OCI-LY1 (cell line): ENCODE measurements at regions not wholly inside any gene's neighbourhood (a gene's known extent, or its start where the extent isn't known, plus 50 kb on each side); places are given as distances from the start of the nearest gene placed in this dataset.

Source experiments
- EZH2 ChIP-seq: fragments of 200-600 bp; sonication (generic), shearing (Covaris generic); IDR thresholded peaks from 2 replicates; pipeline ENCODE4 v1.8.0; 2017; ENCODE audit warnings: borderline replicate concordance, mixed run types, mild to moderate bottlenecking, antibody characterized with exemption, low read length, moderate library complexity, mixed read lengths
- TF ChIP-seq, protein P1 (sequence below): fragments of 200-600 bp; sonication (generic), shearing (Covaris generic); IDR thresholded peaks from 2 replicates; pipeline ENCODE4 v1.5.1; 2017; ENCODE audit warnings: mild to moderate bottlenecking, antibody characterized with exemption, low read length, moderate library complexity, mixed read lengths

DNA sequence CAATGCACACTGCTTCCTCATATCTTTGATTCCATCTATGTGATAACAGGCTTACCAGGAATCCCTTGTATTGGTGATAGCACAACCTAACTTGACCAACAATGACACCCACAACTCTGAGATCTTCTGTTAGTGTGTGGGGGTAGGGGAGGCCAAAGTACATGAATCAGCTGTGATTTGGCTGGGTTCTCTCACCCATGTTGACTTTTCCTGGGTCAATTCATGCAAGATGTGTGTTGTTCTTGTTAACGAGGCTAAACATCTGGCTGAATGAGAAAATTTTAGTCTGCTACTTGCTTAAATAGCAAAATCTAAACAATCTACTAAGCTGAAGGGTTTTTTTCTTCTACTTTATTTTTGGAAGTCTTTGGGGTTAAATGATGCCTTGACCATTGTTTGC is 341.2 kb upstream of the SLC14A2 start:
- TF ChIP-seq EZH2, result no peak
- TF ChIP-seq, protein P1, sequence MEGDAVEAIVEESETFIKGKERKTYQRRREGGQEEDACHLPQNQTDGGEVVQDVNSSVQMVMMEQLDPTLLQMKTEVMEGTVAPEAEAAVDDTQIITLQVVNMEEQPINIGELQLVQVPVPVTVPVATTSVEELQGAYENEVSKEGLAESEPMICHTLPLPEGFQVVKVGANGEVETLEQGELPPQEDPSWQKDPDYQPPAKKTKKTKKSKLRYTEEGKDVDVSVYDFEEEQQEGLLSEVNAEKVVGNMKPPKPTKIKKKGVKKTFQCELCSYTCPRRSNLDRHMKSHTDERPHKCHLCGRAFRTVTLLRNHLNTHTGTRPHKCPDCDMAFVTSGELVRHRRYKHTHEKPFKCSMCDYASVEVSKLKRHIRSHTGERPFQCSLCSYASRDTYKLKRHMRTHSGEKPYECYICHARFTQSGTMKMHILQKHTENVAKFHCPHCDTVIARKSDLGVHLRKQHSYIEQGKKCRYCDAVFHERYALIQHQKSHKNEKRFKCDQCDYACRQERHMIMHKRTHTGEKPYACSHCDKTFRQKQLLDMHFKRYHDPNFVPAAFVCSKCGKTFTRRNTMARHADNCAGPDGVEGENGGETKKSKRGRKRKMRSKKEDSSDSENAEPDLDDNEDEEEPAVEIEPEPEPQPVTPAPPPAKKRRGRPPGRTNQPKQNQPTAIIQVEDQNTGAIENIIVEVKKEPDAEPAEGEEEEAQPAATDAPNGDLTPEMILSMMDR, result no peak
